MM.1S (cell line): ENCODE measurements at regions not wholly inside any gene's neighbourhood (a gene's known extent, or its start where the extent isn't known, plus 50 kb on each side); places are given as distances from the start of the nearest gene placed in this dataset.

Source experiments
- EZH2 ChIP-seq: fragments of 300-600 bp; sonication (generic); optimal IDR thresholded peaks from 2 replicates; pipeline ENCODE3; 2017; ENCODE audit warnings: low read depth, mild to moderate bottlenecking, antibody characterized with exemption, low read length, mixed read lengths
- TF ChIP-seq, protein P1 (sequence below): fragments of 300-600 bp; sonication (generic); IDR thresholded peaks from 2 replicates; pipeline ENCODE4 v1.5.1; 2016; ENCODE audit warnings: antibody characterized with exemption, low read length, mixed read lengths

DNA sequence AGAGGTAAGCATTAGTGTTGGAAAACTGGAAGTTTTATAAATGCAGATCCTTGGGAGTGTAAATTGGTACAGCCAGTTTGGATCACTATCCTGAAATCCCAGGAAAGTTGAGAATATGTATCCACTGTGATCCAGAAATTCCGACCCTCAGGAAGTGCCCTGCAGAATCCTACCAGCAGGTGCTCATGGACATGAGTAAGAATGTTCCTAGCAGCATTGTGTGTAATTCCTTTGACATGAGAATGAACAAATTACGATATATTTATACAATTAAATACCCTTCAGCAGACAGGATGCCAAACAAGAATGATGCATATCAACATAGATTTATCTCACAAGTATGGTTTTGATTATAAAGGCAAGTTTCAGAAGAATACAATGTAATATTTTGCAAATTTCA is 181.6 kb downstream of the XPNPEP1 start:
- TF ChIP-seq, protein P1, sequence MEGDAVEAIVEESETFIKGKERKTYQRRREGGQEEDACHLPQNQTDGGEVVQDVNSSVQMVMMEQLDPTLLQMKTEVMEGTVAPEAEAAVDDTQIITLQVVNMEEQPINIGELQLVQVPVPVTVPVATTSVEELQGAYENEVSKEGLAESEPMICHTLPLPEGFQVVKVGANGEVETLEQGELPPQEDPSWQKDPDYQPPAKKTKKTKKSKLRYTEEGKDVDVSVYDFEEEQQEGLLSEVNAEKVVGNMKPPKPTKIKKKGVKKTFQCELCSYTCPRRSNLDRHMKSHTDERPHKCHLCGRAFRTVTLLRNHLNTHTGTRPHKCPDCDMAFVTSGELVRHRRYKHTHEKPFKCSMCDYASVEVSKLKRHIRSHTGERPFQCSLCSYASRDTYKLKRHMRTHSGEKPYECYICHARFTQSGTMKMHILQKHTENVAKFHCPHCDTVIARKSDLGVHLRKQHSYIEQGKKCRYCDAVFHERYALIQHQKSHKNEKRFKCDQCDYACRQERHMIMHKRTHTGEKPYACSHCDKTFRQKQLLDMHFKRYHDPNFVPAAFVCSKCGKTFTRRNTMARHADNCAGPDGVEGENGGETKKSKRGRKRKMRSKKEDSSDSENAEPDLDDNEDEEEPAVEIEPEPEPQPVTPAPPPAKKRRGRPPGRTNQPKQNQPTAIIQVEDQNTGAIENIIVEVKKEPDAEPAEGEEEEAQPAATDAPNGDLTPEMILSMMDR: no peak
- no peak for TF ChIP-seq EZH2
